ENCODE measurements at regions not wholly inside any gene's neighbourhood (a gene's known extent, or its start where the extent isn't known, plus 50 kb on each side); places are given as distances from the start of the nearest gene placed in this dataset.

GRCh38 chr4:157509341-157509740 lies 288.8 kb downstream of the GRIA2 start:
- Histone ChIP-seq H3K27ac (ENCODE audit: low read length) (no peak overlapping the region), H3K4me1 (ENCODE audit: control insufficient read depth, insufficient read depth, low read length) (no peaks in the 10 kb centered on the region), H3K9me3 (ENCODE audit: control insufficient read depth, low read depth, low read length) (no peaks in the 10 kb centered on the region), H3K27me3 (ENCODE audit: control insufficient read depth, insufficient read depth, low read length) (no peaks in the 10 kb centered on the region), H3K36me3 (ENCODE audit: control insufficient read depth, insufficient read depth, low read length) (no peaks in the 10 kb centered on the region), H3K4me3 (ENCODE audit: low read length) (no peak overlapping the region)
- DNase-seq, result no peak
- WGBS (ENCODE audit: insufficient coverage, low lambda C conversion rate), result no CpG with 5 or more reads among the region's 3 CpGs

DNA sequence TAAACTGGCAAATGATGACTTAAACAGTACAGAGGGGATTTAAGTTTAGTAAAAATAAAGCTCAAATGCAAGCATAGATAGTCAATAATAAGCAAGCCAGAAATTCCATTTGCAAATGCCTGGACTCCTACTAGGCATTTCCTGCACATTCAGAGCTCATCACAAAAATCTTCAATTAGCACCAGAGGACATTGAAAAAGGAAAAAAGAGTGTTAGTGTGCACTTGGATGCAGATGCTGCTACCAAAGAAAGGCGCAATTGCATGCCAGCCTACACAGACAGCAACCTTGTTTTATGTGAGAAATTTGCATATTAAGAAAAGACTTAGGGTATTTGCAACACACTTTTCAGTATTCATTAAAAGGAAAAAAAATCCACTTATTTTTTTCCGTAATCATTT lies 282.1 kb downstream of the GRIA2 start:
- Histone ChIP-seq H3K36me3 (ENCODE audit: control insufficient read depth, insufficient read depth, low read length) (no peaks in the 10 kb centered on the region), H3K9me3 (ENCODE audit: control insufficient read depth, low read depth, low read length) (no peaks in the 10 kb centered on the region), H3K27ac (ENCODE audit: low read length) (no peak overlapping the region), H3K27me3 (ENCODE audit: control insufficient read depth, insufficient read depth, low read length) (no peaks in the 10 kb centered on the region), H3K4me3 (ENCODE audit: low read length) (no peak overlapping the region), H3K4me1 (ENCODE audit: control insufficient read depth, insufficient read depth, low read length) (no peaks in the 10 kb centered on the region)
- DNase-seq, result no peak
- 100% methylated on average over 2 of the region's 2 CpGs for WGBS (ENCODE audit: insufficient coverage, low lambda C conversion rate)

GRCh38 chr4:157459785-157460184 lies 239.3 kb downstream of the GRIA2 start:
- H3K9me3 ChIP-seq (ENCODE audit: control insufficient read depth, low read depth, low read length), result no peaks in the 10 kb centered on the region
- no peaks in the 10 kb centered on the region for H3K4me1 ChIP-seq (ENCODE audit: control insufficient read depth, insufficient read depth, low read length)
- H3K36me3 ChIP-seq (ENCODE audit: control insufficient read depth, insufficient read depth, low read length), result no peaks in the 10 kb centered on the region
- H3K27me3 ChIP-seq (ENCODE audit: control insufficient read depth, insufficient read depth, low read length), result no peaks in the 10 kb centered on the region
- no peak overlapping the region for H3K27ac ChIP-seq (ENCODE audit: low read length)
- no peak for DNase-seq
- no CpG with 5 or more reads among the region's 3 CpGs for WGBS (ENCODE audit: insufficient coverage, low lambda C conversion rate)
- H3K4me3 ChIP-seq (ENCODE audit: low read length), result no peak overlapping the region

DNA sequence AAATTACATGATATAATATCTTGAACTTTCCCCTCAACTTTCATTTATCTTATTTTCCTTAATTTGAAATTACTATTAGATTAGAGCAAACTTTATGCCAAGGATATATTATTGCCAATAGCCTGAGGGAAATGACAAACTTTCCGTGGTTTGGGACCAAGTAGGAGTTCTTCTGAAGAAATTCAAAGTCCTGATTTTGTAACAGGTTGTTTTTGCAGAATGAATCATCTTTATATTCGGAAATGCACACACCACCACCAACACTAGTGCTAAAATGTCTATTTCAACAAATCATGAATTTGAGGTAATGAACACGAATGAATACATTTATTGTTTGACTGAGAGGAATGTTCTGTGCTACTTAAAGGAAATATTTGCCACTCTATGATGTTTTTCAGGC lies 226.7 kb downstream of the GRIA2 start:
- no peaks in the 10 kb centered on the region for H3K4me1 ChIP-seq (ENCODE audit: control insufficient read depth, insufficient read depth, low read length)
- WGBS (ENCODE audit: insufficient coverage, low lambda C conversion rate), result 17% methylated on average over 1 of the region's 3 CpGs
- H3K27me3 ChIP-seq (ENCODE audit: control insufficient read depth, insufficient read depth, low read length), result no peaks in the 10 kb centered on the region

GRCh38 chr4:157444014-157444413 lies 223.5 kb downstream of the GRIA2 start:
- no peaks in the 10 kb centered on the region for H3K9me3 ChIP-seq (ENCODE audit: control insufficient read depth, low read depth, low read length)
- no peak overlapping the region for H3K27ac ChIP-seq (ENCODE audit: low read length)
- no CpG with 5 or more reads among the region's 9 CpGs for WGBS (ENCODE audit: insufficient coverage, low lambda C conversion rate)
- no peak for DNase-seq
- no peaks in the 10 kb centered on the region for H3K36me3 ChIP-seq (ENCODE audit: control insufficient read depth, insufficient read depth, low read length)
- H3K27me3 ChIP-seq (ENCODE audit: control insufficient read depth, insufficient read depth, low read length), result no peaks in the 10 kb centered on the region
- no peak overlapping the region for H3K4me3 ChIP-seq (ENCODE audit: low read length)
- no peaks in the 10 kb centered on the region for H3K4me1 ChIP-seq (ENCODE audit: control insufficient read depth, insufficient read depth, low read length)

More for the DNA sequence above, 226.7 kb downstream of the GRIA2 start:
- Histone ChIP-seq H3K27ac (ENCODE audit: low read length) (no peak overlapping the region), H3K9me3 (ENCODE audit: control insufficient read depth, low read depth, low read length) (no peaks in the 10 kb centered on the region), H3K36me3 (ENCODE audit: control insufficient read depth, insufficient read depth, low read length) (no peaks in the 10 kb centered on the region), H3K4me3 (ENCODE audit: low read length) (no peak overlapping the region)
- no peak for DNase-seq

DNA sequence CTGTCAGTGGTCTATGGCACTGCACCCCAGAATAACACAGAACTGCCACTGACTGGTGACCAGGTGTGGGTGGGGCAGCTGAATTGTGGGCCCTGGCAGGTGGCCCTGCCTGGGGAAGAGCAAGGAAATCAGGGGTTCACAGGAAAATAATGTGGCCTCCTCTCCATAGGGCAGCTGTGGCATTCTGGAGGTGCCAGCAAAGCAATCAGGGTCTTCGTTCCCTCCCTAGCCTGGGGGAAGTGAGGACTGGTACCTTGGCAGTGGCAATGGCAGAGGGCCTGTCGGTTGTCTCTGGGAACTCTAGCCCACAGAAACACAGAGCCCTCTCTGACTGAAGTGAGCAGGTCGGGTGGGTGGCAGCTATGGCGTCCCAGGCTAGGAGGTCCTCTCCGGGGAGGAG lies 223.0 kb downstream of the GRIA2 start:
- no CpG with 5 or more reads among the region's 5 CpGs for WGBS (ENCODE audit: insufficient coverage, low lambda C conversion rate)
- Histone ChIP-seq H3K36me3 (ENCODE audit: control insufficient read depth, insufficient read depth, low read length) (no peaks in the 10 kb centered on the region), H3K27me3 (ENCODE audit: control insufficient read depth, insufficient read depth, low read length) (no peaks in the 10 kb centered on the region), H3K4me3 (ENCODE audit: low read length) (no peak overlapping the region), H3K27ac (ENCODE audit: low read length) (no peak overlapping the region), H3K4me1 (ENCODE audit: control insufficient read depth, insufficient read depth, low read length) (no peaks in the 10 kb centered on the region), H3K9me3 (ENCODE audit: control insufficient read depth, low read depth, low read length) (no peaks in the 10 kb centered on the region)
- DNase-seq, result no peak

GRCh38 chr4:157425897-157426296 lies 205.4 kb downstream of the GRIA2 start:
- Histone ChIP-seq H3K27me3 (ENCODE audit: control insufficient read depth, insufficient read depth, low read length) (no peaks in the 10 kb centered on the region), H3K36me3 (ENCODE audit: control insufficient read depth, insufficient read depth, low read length) (no peaks in the 10 kb centered on the region), H3K27ac (ENCODE audit: low read length) (no peak overlapping the region), H3K4me3 (ENCODE audit: low read length) (no peak overlapping the region), H3K4me1 (ENCODE audit: control insufficient read depth, insufficient read depth, low read length) (no peaks in the 10 kb centered on the region), H3K9me3 (ENCODE audit: control insufficient read depth, low read depth, low read length) (no peaks in the 10 kb centered on the region)
- no peak for DNase-seq
- 93% methylated on average over 2 of the region's 4 CpGs for WGBS (ENCODE audit: insufficient coverage, low lambda C conversion rate)

- Histone ChIP-seq H3K27me3 (ENCODE audit: control insufficient read depth, insufficient read depth, low read length) (no peaks in the 10 kb centered on the region), H3K27ac (ENCODE audit: low read length) (no peak overlapping the region)
- DNase-seq, result no peak
These were observed 203.0 kb downstream of the GRIA2 start for GRCh38 chr4:157423526-157424020.

GRCh38 chr4:157421365-157421764 lies 200.8 kb downstream of the GRIA2 start:
- Histone ChIP-seq H3K27ac (ENCODE audit: low read length) (no peak overlapping the region), H3K9me3 (ENCODE audit: control insufficient read depth, low read depth, low read length) (no peaks in the 10 kb centered on the region), H3K36me3 (ENCODE audit: control insufficient read depth, insufficient read depth, low read length) (no peaks in the 10 kb centered on the region), H3K4me1 (ENCODE audit: control insufficient read depth, insufficient read depth, low read length) (no peaks in the 10 kb centered on the region), H3K4me3 (ENCODE audit: low read length) (no peak overlapping the region), H3K27me3 (ENCODE audit: control insufficient read depth, insufficient read depth, low read length) (no peaks in the 10 kb centered on the region)
- DNase-seq, result no peak

More at GRCh38 chr4:157423526-157424020, 203.0 kb downstream of the GRIA2 start:
- H3K4me1 ChIP-seq (ENCODE audit: control insufficient read depth, insufficient read depth, low read length), result no peaks in the 10 kb centered on the region
- no peaks in the 10 kb centered on the region for H3K9me3 ChIP-seq (ENCODE audit: control insufficient read depth, low read depth, low read length)
- no peak overlapping the region for H3K4me3 ChIP-seq (ENCODE audit: low read length)
- no peaks in the 10 kb centered on the region for H3K36me3 ChIP-seq (ENCODE audit: control insufficient read depth, insufficient read depth, low read length)

Data from large intestine (tissue), 3 donors.